SJCRH30 (cell line): ENCODE measurements at regions not wholly inside any gene's neighbourhood (a gene's known extent, or its start where the extent isn't known, plus 50 kb on each side); places are given as distances from the start of the nearest gene placed in this dataset.
"Not testable (repeated sequence)": the region's sequence is repeated elsewhere in the genome, so short reads cannot be mapped to it uniquely, and the experiment has no call there.

Source experiments
- DNase-seq, 2 experiments: peaks; one replicate each; pipeline ENCODE4 v3.0.0-alpha.2; 2015 to 2020
- H3K27ac ChIP-seq: fragments of 250-450 bp; sonication (Bioruptor Pico); 2 replicates; pipeline ENCODE4 v1.5.1; 2020; ENCODE audit warnings: mild to moderate bottlenecking, moderate library complexity
- H3K27me3 ChIP-seq: fragments of 250-450 bp; sonication (Bioruptor Pico); 2 replicates; pipeline ENCODE4 v1.5.1; 2020; ENCODE audit warnings: mild to moderate bottlenecking, moderate library complexity
- H3K36me3 ChIP-seq: fragments of 250-450 bp; sonication (Bioruptor Pico); 2 replicates; pipeline ENCODE4 v1.5.1; 2020; ENCODE audit warnings: mild to moderate bottlenecking, moderate library complexity
- H3K4me1 ChIP-seq: fragments of 250-450 bp; sonication (Bioruptor Pico); 2 replicates; pipeline ENCODE4 v1.5.1; 2020; ENCODE audit warnings: mild to moderate bottlenecking, moderate library complexity
- H3K4me3 ChIP-seq: fragments of 250-450 bp; sonication (Bioruptor Pico); 2 replicates; pipeline ENCODE4 v1.5.1; 2020; ENCODE audit warnings: mild to moderate bottlenecking, moderate library complexity
- H3K9me3 ChIP-seq: fragments of 250-450 bp; sonication (Bioruptor Pico); replicated peaks from 2 replicates; pipeline ENCODE4 v1.5.1; 2020; ENCODE audit warnings: mild to moderate bottlenecking, moderate library complexity

DNA sequence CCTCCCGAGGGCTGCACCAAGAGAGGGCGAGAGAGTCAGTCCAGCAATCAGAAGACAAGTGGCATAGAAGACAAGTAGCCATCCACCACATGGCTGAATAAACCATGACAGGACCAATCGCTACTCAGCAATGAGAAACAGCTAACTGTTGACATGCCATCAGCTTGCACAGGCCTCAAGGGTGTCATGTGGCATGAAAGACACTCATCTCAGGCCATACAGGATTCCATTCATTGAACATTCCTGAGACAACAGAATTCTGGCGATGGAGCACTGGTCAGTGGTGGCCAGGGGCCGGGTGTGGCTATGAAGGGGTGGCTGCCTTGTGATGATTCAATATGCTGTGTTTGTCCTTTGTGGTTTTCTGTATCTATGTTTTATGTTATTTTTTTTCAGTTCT lies 182.0 kb downstream of the ADRA2C start:
- not testable (repeated sequence) for H3K27ac ChIP-seq, H3K36me3 ChIP-seq, H3K4me3 ChIP-seq, H3K27me3 ChIP-seq, DNase-seq, H3K4me1 ChIP-seq, H3K9me3 ChIP-seq

DNA sequence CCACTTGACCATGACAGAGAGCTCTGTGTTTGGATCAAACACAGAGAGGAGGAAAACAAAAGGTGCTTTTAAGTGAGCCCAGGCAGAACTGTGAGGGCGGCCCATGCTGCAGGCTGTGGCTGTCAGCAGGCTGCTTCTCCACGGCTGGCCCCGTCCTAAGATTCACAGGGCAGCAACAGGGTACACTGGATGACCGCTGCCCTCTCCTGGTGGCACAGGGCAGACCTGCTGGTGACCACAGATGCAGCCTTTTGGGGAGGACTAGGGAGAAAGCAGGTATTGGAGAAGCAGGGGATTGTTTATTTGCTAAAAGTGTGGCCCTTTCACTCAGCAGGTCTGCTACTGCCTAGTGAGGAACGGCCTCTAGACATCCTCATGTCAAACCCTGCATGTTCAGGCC lies 183.7 kb downstream of the ADRA2C start:
- DNase-seq, result peak; percentile 62 to 67
- not testable (repeated sequence) for H3K4me3 ChIP-seq, H3K4me1 ChIP-seq, H3K27me3 ChIP-seq, H3K27ac ChIP-seq, H3K9me3 ChIP-seq, H3K36me3 ChIP-seq

DNA sequence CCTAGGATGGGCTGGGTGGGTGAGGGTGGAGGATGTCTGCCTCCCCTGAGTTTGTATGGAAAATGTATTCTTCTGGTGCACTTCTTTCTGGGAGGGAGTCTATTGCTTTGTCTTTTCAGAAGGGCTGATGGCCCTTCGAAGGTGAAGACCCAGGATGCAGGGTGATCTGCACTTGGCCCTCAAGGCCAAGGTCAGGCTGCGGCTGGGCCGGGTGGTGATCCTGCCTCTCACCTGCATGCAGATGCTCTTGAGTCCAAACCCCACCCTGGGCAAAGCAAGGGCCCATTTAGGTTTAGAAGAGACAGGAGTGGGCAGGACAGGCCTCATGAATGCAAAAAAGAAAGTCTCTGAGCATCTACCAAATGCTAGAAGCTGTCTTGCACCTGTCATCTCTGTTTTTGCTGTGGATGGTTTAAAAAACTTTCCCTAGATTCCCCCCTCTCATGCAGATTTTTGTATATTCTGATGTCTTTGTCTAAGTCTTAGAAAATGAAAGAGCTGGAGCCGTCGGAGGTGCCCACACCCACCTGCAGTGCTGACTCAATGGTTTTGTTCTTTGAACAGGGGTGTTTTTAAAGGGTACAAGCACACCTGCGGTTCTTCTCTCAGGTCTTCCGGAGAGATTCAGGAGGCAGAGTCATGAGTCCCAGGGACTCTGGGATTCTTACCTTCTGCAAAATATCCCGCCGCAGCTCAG lies 186.4 kb downstream of the ADRA2C start:
- not testable (repeated sequence) for H3K9me3 ChIP-seq, H3K27me3 ChIP-seq, DNase-seq, H3K27ac ChIP-seq, H3K36me3 ChIP-seq, H3K4me1 ChIP-seq, H3K4me3 ChIP-seq

DNA sequence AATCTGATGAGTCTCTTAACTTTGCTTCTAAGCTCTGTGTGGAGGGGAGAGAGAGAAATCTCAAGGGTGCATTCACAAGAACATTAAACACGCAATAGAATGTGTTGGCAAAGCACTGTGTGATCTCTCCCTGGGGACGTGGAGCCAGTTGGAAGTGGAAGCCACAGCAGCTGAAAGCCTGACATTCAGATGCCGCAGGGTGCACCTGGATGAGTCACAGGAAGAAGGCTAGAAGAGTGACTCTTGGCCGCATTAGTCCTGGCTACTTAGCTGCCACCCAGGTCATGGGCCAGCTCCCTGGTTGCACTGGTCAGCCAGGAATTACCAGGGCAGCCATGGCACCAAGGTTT lies 186.9 kb downstream of the ADRA2C start:
- not testable (repeated sequence) for H3K9me3 ChIP-seq, H3K36me3 ChIP-seq, H3K4me3 ChIP-seq, H3K27ac ChIP-seq, H3K4me1 ChIP-seq, H3K27me3 ChIP-seq
- DNase-seq, result peak in 1 of 2 experiments; percentile 18

DNA sequence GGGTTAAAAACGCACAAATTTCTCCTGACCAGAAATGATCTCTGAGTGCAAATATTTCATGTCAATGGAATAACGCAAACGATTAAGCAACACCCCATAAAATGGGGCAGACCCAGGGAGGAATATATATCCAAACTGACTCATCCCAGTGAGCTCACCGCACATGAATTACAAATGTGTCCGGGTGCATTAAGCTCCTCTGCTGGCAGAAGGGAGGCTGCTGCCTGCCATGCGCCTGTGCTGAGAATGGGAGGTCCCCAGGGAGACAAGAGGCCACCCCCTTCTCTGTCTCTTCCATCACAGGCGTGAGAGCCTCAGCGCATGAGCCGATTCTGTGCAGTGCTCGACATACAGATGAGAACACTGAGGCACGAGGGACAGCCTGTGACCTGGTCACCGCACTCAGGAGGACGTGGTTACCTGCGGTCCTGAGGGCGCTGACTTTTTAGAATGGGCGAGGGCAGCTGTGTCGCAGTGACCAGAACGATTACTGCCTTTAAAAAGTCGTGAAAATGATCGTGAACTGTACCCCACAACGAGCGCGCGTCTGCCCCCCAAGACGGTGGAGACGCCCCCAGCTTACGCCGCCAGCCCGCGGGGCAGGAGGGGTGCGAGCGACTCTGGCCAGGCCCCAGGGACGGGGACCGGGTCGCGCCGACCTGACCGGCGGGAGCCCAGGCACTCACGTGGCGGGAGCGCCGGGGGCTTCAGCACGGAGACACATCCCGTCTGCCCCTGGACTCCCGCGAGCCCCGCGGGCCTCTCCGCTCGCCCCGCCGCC lies 188.5 kb downstream of the ADRA2C start:
- not testable (repeated sequence) for H3K9me3 ChIP-seq, H3K36me3 ChIP-seq, H3K27me3 ChIP-seq, H3K4me1 ChIP-seq
- DNase-seq, result peak; percentile 91 to 93
- H3K27ac ChIP-seq, result peak overlapping the region; percentile 73
- H3K4me3 ChIP-seq, result peak overlapping the region; percentile 83

DNA sequence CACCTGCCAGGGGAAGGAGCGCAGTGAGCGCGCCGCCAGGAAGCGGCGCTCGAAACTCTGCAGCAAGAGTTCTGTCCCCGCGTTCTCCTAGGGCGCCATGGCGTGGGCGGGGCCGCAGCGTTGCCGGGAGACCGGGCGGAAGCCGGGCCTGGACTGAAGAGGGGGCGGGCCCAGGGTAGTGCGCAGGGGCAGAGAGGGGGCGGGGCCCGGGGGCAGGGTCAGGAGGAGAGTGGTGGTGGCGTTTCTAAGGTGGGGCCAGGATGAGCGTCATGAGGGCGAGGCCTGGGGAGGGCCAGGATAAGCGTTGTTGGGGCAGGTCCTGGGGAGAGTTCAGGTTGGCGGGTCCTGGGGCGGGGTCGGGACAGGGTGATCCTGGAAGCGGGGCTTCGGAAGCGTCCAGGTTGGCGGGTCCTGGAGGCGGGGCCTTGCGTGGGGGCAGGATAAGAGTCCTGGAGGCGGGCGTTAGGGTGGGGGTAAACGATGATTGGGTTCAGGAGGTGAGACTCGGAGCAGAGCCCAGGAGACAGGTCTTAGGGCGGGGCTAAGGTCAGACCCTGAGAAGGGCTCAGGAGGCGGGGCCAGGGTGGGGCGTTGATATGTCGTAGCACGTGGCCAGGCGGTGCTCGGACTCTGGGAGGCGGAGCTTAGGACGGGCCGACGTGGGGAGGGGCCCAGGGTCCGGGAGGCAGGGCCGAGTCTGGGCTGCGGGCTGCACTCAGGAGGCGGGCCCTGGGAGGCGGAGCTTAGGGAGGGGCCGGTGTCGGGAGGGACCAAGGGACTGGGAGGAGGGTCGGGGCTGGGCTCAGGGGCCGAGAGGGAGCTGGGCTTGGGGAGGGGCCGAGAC lies 189.4 kb downstream of the ADRA2C start:
- peak overlapping the region; percentile 73 for H3K27ac ChIP-seq
- not testable (repeated sequence) for H3K4me1 ChIP-seq, H3K36me3 ChIP-seq, H3K9me3 ChIP-seq, H3K27me3 ChIP-seq
- DNase-seq, result peak; percentile 99 to 100
- peak overlapping the region; percentile 83 for H3K4me3 ChIP-seq

DNA sequence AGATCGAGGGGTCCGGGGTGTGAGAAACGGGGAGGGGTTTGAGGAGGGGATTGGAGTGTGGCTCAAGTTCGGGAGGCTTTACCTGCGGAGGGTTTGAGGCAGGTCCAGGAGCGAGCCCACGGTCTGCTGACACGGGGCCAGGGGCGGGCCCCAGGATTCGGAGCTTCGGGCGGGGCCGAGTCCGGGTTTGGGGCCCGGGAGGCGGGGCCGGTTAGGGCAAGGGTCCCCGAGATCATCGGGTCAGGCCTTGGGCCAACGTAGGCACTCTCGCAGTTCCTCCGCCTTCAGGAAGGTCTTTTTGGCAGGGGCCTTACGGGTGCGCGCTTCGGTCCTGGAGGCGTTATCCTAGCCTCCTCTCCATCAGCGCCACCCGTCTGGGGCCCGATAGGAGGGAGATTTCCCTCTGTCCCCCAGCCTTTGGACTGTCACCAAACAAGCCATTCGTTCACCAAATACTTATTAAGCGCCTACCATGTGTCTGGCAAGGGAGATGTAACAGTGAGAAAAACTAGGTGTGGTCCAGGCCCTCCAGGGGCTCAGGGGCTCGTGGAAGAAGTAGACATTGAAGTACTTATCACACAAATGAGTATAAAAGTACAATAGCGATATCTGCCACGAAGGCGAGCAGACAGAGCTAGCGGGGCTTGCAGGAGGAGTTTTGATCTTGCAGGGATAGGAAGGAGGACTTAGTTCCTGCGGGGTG lies 190.1 kb downstream of the ADRA2C start:
- DNase-seq, H3K27ac ChIP-seq, H3K27me3 ChIP-seq, H3K9me3 ChIP-seq, H3K4me1 ChIP-seq, H3K36me3 ChIP-seq: not testable (repeated sequence)
- peak overlapping the region; percentile 83 for H3K4me3 ChIP-seq

DNA sequence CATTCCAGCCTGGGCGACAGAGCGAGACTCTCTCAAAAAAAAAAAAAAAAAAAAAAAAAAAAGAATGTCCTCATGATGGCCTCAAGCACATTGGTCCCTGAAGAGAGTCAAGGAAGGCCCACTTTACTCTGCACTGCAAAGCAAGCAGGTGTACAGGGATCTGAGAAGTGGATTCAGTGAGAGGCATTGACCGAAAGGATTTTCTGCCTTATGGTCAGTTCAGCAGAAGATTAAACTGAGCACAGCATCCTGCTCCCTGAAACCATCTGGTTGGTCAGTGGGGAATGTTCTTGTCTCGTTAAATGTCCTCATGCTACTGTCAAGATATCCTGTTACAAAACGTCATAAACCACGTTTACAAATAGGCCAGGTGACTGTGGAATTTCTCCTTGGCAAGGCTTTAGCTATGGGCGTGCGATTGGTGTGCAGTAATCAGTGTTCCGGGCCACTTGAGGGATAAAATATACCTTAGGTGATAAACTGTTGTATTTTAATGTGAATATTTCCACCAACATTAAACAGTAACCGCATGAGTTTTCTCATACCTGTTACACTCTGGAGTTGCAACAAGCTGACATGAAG lies 195.0 kb downstream of the ADRA2C start:
- not testable (repeated sequence) for H3K27me3 ChIP-seq, DNase-seq, H3K27ac ChIP-seq

DNA sequence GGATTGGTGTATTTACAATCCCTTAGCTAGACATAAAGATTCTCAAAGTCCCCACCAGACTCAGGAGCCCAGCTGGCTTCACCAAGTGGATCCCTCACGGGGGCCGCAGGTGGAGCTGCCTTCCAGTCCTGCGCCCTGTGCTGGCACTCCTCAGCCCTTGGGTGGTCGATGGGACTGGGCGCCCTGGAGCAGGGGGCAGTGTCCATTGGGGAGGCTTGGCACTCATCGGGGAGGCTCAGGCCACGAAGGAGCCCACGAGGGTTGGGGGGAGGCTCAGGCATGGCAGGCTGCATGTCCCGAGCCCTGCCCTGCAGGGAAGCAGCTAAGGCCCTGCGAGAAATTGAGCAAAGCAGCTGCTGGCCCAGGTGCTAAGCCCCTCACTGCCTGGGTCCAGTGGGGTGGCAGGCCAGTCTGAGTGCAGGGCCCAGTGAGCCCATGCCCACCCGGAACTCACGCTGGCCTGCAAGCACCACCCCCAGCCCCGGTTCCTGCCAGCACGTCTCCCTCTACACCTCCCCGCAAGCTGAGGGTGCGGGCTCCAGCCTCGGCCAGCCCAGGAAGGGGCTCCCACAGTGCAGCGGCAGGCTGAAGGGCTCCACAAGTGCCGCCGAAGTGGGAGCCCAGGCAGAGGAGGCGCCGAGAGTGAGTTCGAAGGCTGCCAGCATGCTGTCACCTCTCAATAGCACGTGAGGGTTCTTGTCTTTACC lies 198.5 kb downstream of the ADRA2C start:
- not testable (repeated sequence) for H3K36me3 ChIP-seq, H3K9me3 ChIP-seq, H3K27me3 ChIP-seq, DNase-seq, H3K27ac ChIP-seq, H3K4me3 ChIP-seq, H3K4me1 ChIP-seq

More for the DNA sequence above, 195.0 kb downstream of the ADRA2C start:
- not testable (repeated sequence) for H3K9me3 ChIP-seq, H3K4me3 ChIP-seq, H3K4me1 ChIP-seq, H3K36me3 ChIP-seq

DNA sequence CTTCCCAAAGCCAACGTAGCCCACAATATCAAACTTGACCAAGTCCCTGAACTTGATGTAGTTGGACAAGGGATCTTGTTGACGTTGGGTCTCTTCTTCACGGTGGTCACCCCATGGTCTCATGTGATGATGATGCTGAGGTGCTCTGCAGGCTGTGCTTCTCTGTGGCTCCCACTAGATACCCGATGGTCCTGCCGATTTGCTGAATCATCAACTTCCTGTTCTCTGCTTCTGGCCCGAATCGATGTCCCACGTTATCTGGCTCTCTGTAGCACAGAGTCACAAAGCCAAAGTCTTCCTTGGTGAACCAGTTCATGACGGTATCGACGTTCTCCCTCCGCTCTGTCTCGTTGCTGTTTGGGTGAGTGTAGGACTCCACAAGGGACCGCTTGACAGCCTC lies 201.0 kb downstream of the ADRA2C start:
- H3K4me1 ChIP-seq, H3K9me3 ChIP-seq, DNase-seq, H3K36me3 ChIP-seq, H3K27ac ChIP-seq, H3K27me3 ChIP-seq, H3K4me3 ChIP-seq: not testable (repeated sequence)

DNA sequence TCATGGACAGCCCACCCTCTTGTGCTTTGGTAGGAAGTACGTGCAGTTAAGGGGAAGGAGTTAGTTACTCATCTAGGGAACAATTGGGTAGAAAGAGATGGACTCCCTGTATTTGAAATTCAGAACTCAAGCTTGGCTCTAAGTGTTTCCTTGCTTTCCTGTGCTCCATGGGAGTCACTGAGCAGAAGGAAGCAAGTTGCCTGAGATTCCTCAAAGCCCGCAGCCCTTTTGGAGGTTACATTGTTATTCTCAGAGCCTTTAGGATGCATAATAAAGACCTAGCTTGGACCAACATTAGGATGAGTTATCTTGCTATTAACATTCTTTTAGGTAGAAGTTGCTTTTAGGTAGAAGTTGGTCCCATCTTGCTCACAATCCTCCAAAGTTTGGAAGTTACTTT lies 206.4 kb downstream of the ADRA2C start:
- H3K27ac ChIP-seq, H3K9me3 ChIP-seq, H3K27me3 ChIP-seq, H3K4me3 ChIP-seq, H3K36me3 ChIP-seq, DNase-seq, H3K4me1 ChIP-seq: not testable (repeated sequence)

DNA sequence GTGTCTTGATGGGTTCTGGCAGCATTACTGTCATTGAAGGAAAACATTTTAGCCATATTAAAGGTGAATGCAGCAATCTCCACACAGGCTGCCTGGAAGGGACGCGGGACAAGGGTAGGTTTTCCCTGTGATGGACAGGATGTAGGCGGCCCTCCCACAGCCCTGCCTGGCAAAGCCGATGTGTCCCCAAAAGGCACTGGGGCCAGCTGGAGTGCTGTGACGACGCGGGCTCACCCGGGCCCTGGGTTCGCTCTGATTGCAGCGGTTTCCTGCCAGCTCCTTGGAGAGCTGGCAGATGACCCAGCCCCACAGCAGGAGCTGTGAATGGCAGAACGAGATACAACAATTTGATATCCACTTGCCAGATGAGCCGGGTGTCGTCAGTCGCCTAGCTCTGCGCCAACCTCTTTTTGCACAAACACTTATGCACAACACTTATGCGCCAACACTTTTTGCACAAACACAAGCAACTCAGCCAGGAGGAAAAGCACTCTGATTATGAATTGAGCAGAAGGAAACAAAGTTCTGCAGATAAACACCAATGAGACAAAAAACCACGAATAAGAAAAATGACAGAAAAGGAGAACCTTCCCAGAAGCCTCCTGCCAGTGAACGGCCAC lies 207.5 kb downstream of the ADRA2C start:
- H3K4me1 ChIP-seq, H3K27me3 ChIP-seq, H3K9me3 ChIP-seq, H3K27ac ChIP-seq, H3K36me3 ChIP-seq, H3K4me3 ChIP-seq, DNase-seq: not testable (repeated sequence)

DNA sequence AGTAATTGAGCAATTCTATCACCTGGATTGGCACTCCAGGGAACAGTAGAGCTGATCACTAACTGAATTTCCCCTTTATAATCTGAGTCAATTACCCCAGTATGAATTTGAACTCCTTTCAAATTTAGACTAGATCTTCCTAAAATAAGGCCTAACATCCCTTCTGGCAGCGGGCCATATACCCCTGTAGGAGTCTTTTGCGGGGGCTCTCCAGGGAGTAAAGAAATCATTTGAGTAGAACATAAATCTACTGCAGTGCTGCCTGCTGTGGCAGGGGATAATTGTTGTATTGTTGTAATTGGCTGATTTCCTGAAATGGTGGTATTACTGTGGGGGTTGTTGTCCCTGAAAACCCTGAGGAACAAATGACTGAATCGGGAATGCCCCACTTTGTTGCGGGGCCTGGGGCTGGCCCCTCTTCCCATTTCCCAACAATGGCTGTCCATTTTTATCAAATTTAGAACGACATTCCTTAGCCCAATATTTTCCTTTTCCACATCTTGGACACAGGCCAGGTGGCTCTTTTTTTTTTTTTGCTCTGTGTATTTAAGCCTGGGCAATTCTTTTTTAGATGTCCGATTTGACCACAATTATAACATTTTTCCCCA lies 217.4 kb downstream of the ADRA2C start:
- not testable (repeated sequence) for H3K27ac ChIP-seq, H3K9me3 ChIP-seq, H3K36me3 ChIP-seq, H3K4me3 ChIP-seq, H3K4me1 ChIP-seq, H3K27me3 ChIP-seq
- DNase-seq, result peak in 1 of 2 experiments; percentile 9
